K562 (cell line): ENCODE measurements at regions not wholly inside any gene's neighbourhood (a gene's known extent, or its start where the extent isn't known, plus 50 kb on each side); places are given as distances from the start of the nearest gene placed in this dataset.

Experiments used
- ASH1L ChIP-seq: fragments of 450-650 bp; IDR thresholded peaks from 2 replicates; pipeline ENCODE4 v1.6.1; 2018; ENCODE audit warnings: borderline replicate concordance, mild to moderate bottlenecking, low read depth; ENCODE audit not compliant: partially characterized antibody
- CBX8 ChIP-seq: fragments of 200-600 bp; sonication (generic); IDR thresholded peaks from 2 replicates; pipeline ENCODE4 v1.6.1; 2012; ENCODE audit warnings: borderline replicate concordance, mixed run types, low read depth, mild to moderate bottlenecking, moderate library complexity, mixed read lengths, low read length, control low read depth, inconsistent platforms; ENCODE audit not compliant: poor library complexity, severe bottlenecking; ENCODE audit errors: extremely low read depth
- E2F1 ChIP-seq: sonication (generic); formaldehyde crosslinking; IDR thresholded peaks from 2 replicates; pipeline ENCODE4 v1.8.1; 2023; ENCODE audit warnings: mild to moderate bottlenecking, missing genetic modification reagents, moderate library complexity
- ETV1 ChIP-seq: fragments of 450-650 bp; conservative IDR thresholded peaks from 2 replicates; pipeline ENCODE4 v1.6.1; 2016; ENCODE audit warnings: missing genetic modification characterization, control low read depth, low read depth, missing compliant biosample characterization
- MBD2 ChIP-seq: sonication (generic); IDR thresholded peaks from 2 replicates; pipeline ENCODE4 v1.6.1; 2016; ENCODE audit warnings: low read depth, borderline replicate concordance
- MYNN ChIP-seq, 2 experiments: sonication (generic); formaldehyde crosslinking in 1 of 2; IDR thresholded peaks; 2 replicates each; pipeline versions ENCODE4 v1.5.0 to v1.6.1; 2016 to 2020; ENCODE audit warnings: antibody characterized with exemption in 1 of 2, missing genetic modification reagents in 1 of 2
- NELFE ChIP-seq: IDR thresholded peaks from 2 replicates; pipeline ENCODE4 v1.6.1; 2011; ENCODE audit warnings: mild to moderate bottlenecking; ENCODE audit not compliant: insufficient read depth, insufficient read length
- NFE2 ChIP-seq: IDR thresholded peaks from 2 replicates; pipeline ENCODE4 v1.6.1; 2014; ENCODE audit warnings: antibody characterized with exemption, low read depth
- PTRF ChIP-seq: fragments of 450-650 bp; IDR thresholded peaks from 2 replicates; pipeline ENCODE4 v1.6.1; 2016; ENCODE audit warnings: mild to moderate bottlenecking, missing genetic modification characterization, missing compliant biosample characterization
- ZKSCAN8 ChIP-seq: fragments of 200-800 bp; sonication (Bioruptor generic); IDR thresholded peaks from 2 replicates; pipeline ENCODE4 v1.6.1; 2016; ENCODE audit warnings: missing genetic modification characterization, missing compliant biosample characterization

GRCh38 chr4:104859601-104860237, 287.0 kb upstream of the TET2 start (continued):
- no peak for TF ChIP-seq CBX8
- TF ChIP-seq PTRF (tag): no peak
- TF ChIP-seq ETV1 (tag): no peak
- TF ChIP-seq NELFE: no peak
- no peak for TF ChIP-seq MYNN (IDR thresholded peaks at IDR 0.05)
- no peak for TF ChIP-seq MYNN (CRISPR knock-in tag; IDR thresholded peaks at IDR 0.05)
- no peak for TF ChIP-seq E2F1
- no peak for TF ChIP-seq NFE2
- no peak for TF ChIP-seq ASH1L
- no peak for TF ChIP-seq MBD2
- no peak for TF ChIP-seq ZKSCAN8 (CRISPR knock-in tag)
- TF ChIP-seq, all 486 proteins: peak for 0
